HepG2 (cell line): ENCODE measurements at regions not wholly inside any gene's neighbourhood (a gene's known extent, or its start where the extent isn't known, plus 50 kb on each side); places are given as distances from the start of the nearest gene placed in this dataset.

ENCODE experiments used
- ATAC-seq: fragments of 200-7000 bp; cut with Tn5 transposase; 3 replicates; pipeline ENCODE4 v1.9.1; 2020; ENCODE audit warnings: mild to moderate bottlenecking, moderate library complexity
- BruUV-seq: library from RNA; stranded (reverse); fragments of 400-500 nt; replicated peaks from 2 replicates; lab custom pipeline; 2021; lab: Mats Ljungman, UMichigan
- CTCF ChIA-PET: fragments of 300-600 bp; formaldehyde crosslinking; extraction: SDS; loops from one replicate; lab custom pipeline; 2021; ENCODE audit warnings: low total read pairs, inconsistent platforms, low intra/inter-chr PET ratio; lab: Yijun Ruan, JAX
- POLR2A ChIA-PET: fragments of 350-600 bp; sonication (Branson Sonifier 250); formaldehyde crosslinking; loops from one replicate; lab custom pipeline; 2020; ENCODE audit warnings: antibody characterized with exemption, inconsistent platforms; lab: Yijun Ruan, JAX
- DNase-seq: peaks from one replicate; pipeline ENCODE4 v3.0.0-alpha.2; 2015; ENCODE audit warnings: low spot score
- FAIRE-seq: peaks from 3 replicates; lab custom pipeline; 2011; peaks lifted over from hg19 to GRCh38; lab: Jason Lieb, UNC
- H2AFZ ChIP-seq: one replicate; pipeline ENCODE4 v1.6.1; 2011; ENCODE audit warnings: low read length, inconsistent platforms
- H3K27ac ChIP-seq: fragments of 300-600 bp; 3 replicates; pipeline ENCODE4 v1.8.0; 2011; ENCODE audit warnings: mixed run types, mild to moderate bottlenecking, mixed read lengths, low read length, inconsistent platforms; ENCODE audit not compliant: insufficient read depth; ENCODE audit errors: extremely low read length
- H3K27me3 ChIP-seq, 2 experiments: fragments of 200-600 bp in 1 of 2; 2 replicates in 1 of 2; 3 replicates in 1 of 2; pipeline versions ENCODE4 v1.6.0 to v1.8.0; 2011; ENCODE audit warnings: low read length in 2 of 2, mild to moderate bottlenecking in 2 of 2, moderate library complexity in 2 of 2, inconsistent platforms in 1 of 2; ENCODE audit not compliant: insufficient read depth in 2 of 2, control insufficient read depth in 1 of 2
- H3K36me3 ChIP-seq, 2 experiments: fragments of 200-600 bp in 1 of 2; replicated peaks in 1 of 2; 2 replicates in 1 of 2; 3 replicates in 1 of 2; pipeline versions ENCODE4 v1.5.1 to v1.8.0; 2011; ENCODE audit warnings: low read length in 2 of 2, inconsistent platforms in 1 of 2; ENCODE audit not compliant: insufficient read depth in 2 of 2, control insufficient read depth in 1 of 2
- H3K4me1 ChIP-seq: 2 replicates; pipeline ENCODE4 v1.5.1; 2012; ENCODE audit warnings: low read length, inconsistent platforms; ENCODE audit not compliant: insufficient read depth
- H3K4me2 ChIP-seq: 2 replicates; pipeline ENCODE4 v1.6.0; 2011; ENCODE audit warnings: low read depth, low read length, inconsistent platforms
- H3K4me3 ChIP-seq, 3 experiments: fragments of 200-600 bp in 1 of 3; sonication (generic), shearing (Covaris generic) in 1 of 3; replicated peaks in 1 of 3; 2 replicates each; pipeline ENCODE4 v1.5.1; 2011 to 2016; ENCODE audit warnings: low read length in 3 of 3, inconsistent platforms in 2 of 3, low read depth in 2 of 3, mild to moderate bottlenecking in 2 of 3, control low read depth in 1 of 3, mixed read lengths in 1 of 3; ENCODE audit not compliant: insufficient read depth in 1 of 3
- H3K79me2 ChIP-seq: one replicate; pipeline ENCODE4 v1.6.1; 2011; ENCODE audit warnings: low read length, inconsistent platforms; ENCODE audit not compliant: insufficient read depth
- H3K9ac ChIP-seq: 2 replicates; pipeline ENCODE4 v1.6.0; 2011; ENCODE audit warnings: mild to moderate bottlenecking, low read depth, low read length, inconsistent platforms; ENCODE audit not compliant: insufficient read depth
- H3K9me3 ChIP-seq: 2 replicates; pipeline ENCODE4 v1.5.1; 2012; ENCODE audit warnings: mild to moderate bottlenecking, low read length
- H4K20me1 ChIP-seq: 2 replicates; pipeline ENCODE4 v1.6.0; 2011; ENCODE audit warnings: inconsistent platforms, mild to moderate bottlenecking, low read length, moderate library complexity; ENCODE audit not compliant: insufficient read depth
- GZF1 ChIP-seq: sonication (generic); formaldehyde crosslinking; IDR thresholded peaks from 2 replicates; pipeline ENCODE4 v1.5.1; 2020; ENCODE audit warnings: mild to moderate bottlenecking, missing genetic modification reagents
- HNRNPL ChIP-seq: fragments of 200-400 bp; formaldehyde crosslinking; IDR thresholded peaks from 2 replicates; pipeline ENCODE4 v1.6.1; 2017; ENCODE audit warnings: mild to moderate bottlenecking, low read depth, low read length
- REPIN1 ChIP-seq: sonication (generic); formaldehyde crosslinking; IDR thresholded peaks from 2 replicates; pipeline ENCODE4 v1.8.0; 2022; ENCODE audit warnings: missing genetic modification reagents, low read depth, mild to moderate bottlenecking, borderline replicate concordance
- ZBTB33 ChIP-seq: sonication (generic); formaldehyde crosslinking; IDR thresholded peaks from 2 replicates; pipeline ENCODE4 v1.4.0; 2020; ENCODE audit warnings: missing genetic modification reagents
- ZNF333 ChIP-seq: sonication (generic); formaldehyde crosslinking; IDR thresholded peaks from 2 replicates; pipeline ENCODE4 v1.4.0; 2020; ENCODE audit warnings: mild to moderate bottlenecking, missing genetic modification reagents, borderline replicate concordance
- ZNF737 ChIP-seq: sonication (generic); formaldehyde crosslinking; IDR thresholded peaks from 2 replicates; pipeline ENCODE4 v1.5.0; 2020; ENCODE audit warnings: missing genetic modification reagents, mild to moderate bottlenecking, borderline replicate concordance
- WGBS: methylation state at CpG from one replicate; pipeline ENCODE4 v1.1.6; 2017; ENCODE audit warnings: low lambda C conversion rate; 5-methylcytosine and 5-hydroxymethylcytosine counted together
- in situ Hi-C: cut with HindIII; loops from 2 replicates; pipeline ENCODE4 v1.10.0; 2017; ENCODE audit warnings: low pct_unique_long_range_greater_than_20kb; ENCODE audit not compliant: extremely low pct_ligation_motif_present
- intact Hi-C: fragments of 100-400 bp; cut with micrococcal nuclease; formaldehyde crosslinking; loops from one replicate; pipeline ENCODE4 v1.10.0; 2022; ENCODE audit not compliant: unreplicated experiment

DNA sequence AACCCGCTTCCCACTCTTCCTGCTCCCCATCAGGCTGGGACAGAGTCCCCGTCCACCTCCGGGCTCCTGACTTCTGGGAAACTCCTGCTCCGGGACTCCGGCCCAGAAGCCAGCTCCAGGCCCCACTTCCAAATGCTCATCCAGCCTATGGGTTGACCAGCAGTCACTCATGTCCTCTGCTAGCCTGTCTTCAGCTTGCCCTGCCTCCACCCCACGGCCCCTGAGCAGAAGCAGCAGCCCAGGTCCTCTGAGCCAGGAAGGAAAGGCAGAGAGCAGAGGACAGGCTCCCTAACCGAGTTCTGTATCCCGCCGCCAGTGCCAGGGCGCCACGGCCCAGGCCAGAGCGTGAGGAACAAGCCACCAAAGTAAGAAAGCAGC, 86.4 kb upstream of the ID2 start:
- Histone ChIP-seq H3K79me2 (no peaks in the 10 kb centered on the region), H3K36me3 (no peaks in the 10 kb centered on the region), H3K27me3 (peaks cover 0 to 3% of the 10 kb centered on the region in 2 experiments; a peak in 1 of 5 replicates), H3K27ac (no peak overlapping the region), H4K20me1 (no peaks in the 10 kb centered on the region), H2AFZ (no peak overlapping the region), H3K4me3 (no peak overlapping the region), H3K4me2 (no peak overlapping the region), H3K9ac (no peak overlapping the region), H3K9me3 (no peaks in the 10 kb centered on the region), H3K4me1 (peaks cover 62% of the 10 kb centered on the region)
- BruUV-seq, result no TSS peak
- no peak for FAIRE-seq
- ATAC-seq, result no peak
- intact Hi-C loops, result no loop called here
- TF ChIP-seq GZF1 (CRISPR knock-in tag) (no peak), ZBTB33 (CRISPR knock-in tag) (peak; percentile 88), ZNF737 (CRISPR knock-in tag) (0 out of 2 replicates have a peak, but pooled peaks have one; percentile 22)
- CTCF ChIA-PET, result no interaction called here
- 79% methylated on average over 7 of the region's 12 CpGs for WGBS
- in situ Hi-C loops, result no loop called here
- no peak for DNase-seq
- POLR2A ChIA-PET, result interaction anchor here (5.3 kb wide), 1 partner anchor 85 kb away, joined by 31 read pairs; the partner anchor contains the start of gene ID2

- intact Hi-C loops (no loop called here), in situ Hi-C loops (no loop called here)
- no peak overlapping the region for H2AFZ ChIP-seq
- no peak overlapping the region for H3K9ac ChIP-seq
- no peak for FAIRE-seq
- no peaks in the 10 kb centered on the region for H3K9me3 ChIP-seq
- no peak overlapping the region for H3K27ac ChIP-seq
- no peak overlapping the region for H3K4me3 ChIP-seq
- 73% methylated on average over 27 of the region's 27 CpGs for WGBS
- TF ChIP-seq REPIN1 (CRISPR knock-in tag) (no peak), HNRNPL (0 out of 2 replicates have a peak, but pooled peaks have one; percentile 57), ZNF333 (CRISPR knock-in tag) (0 out of 2 replicates have a peak, but pooled peaks have one; percentile 34), ZNF737 (CRISPR knock-in tag) (0 out of 2 replicates have a peak, but pooled peaks have one; percentile 13)
- TF ChIP-seq, all 625 proteins: peak for 3
- no peaks in the 10 kb centered on the region for H3K36me3 ChIP-seq
- peaks cover 59% of the 10 kb centered on the region for H3K4me1 ChIP-seq
- ChIA-PET POLR2A (interaction anchor here (5.3 kb wide), 1 partner anchor 85 kb away, joined by 31 read pairs; the partner anchor contains the start of gene ID2), CTCF (no interaction called here)
- H4K20me1 ChIP-seq, result no peaks in the 10 kb centered on the region
- peaks cover 0 to 3% of the 10 kb centered on the region in 2 experiments; a peak in 1 of 5 replicates for H3K27me3 ChIP-seq
- ATAC-seq (no peak), DNase-seq (no peak)
- BruUV-seq, result no TSS peak
- no peaks in the 10 kb centered on the region for H3K79me2 ChIP-seq
- no peak overlapping the region for H3K4me2 ChIP-seq
Observed at GRCh38 chr2:8595811-8596600, 85.8 kb upstream of the ID2 start.
